GM23248 (cell line): ENCODE measurements at regions not wholly inside any gene's neighbourhood (a gene's known extent, or its start where the extent isn't known, plus 50 kb on each side); places are given as distances from the start of the nearest gene placed in this dataset.

Source experiments
- DNase-seq: peaks from one replicate; pipeline ENCODE4 v3.0.0-alpha.2; 2015
- H2AFZ ChIP-seq: fragments of 200-600 bp; sonication (generic); 2 replicates; pipeline ENCODE4 v1.6.1; 2016; ENCODE audit warnings: antibody characterized with exemption
- H3F3A ChIP-seq: fragments of 200-600 bp; sonication (generic); 2 replicates; pipeline ENCODE4 v1.6.1; 2016; ENCODE audit warnings: mild to moderate bottlenecking, antibody characterized with exemption, mixed run types; ENCODE audit not compliant: insufficient read depth
- H3K27ac ChIP-seq: fragments of 200-600 bp; sonication (generic); 2 replicates; pipeline ENCODE4 v1.5.1; 2016; ENCODE audit warnings: mild to moderate bottlenecking
- H3K27me3 ChIP-seq: fragments of 200-600 bp; sonication (generic); replicated peaks from 2 replicates; pipeline ENCODE4 v1.6.1; 2016; ENCODE audit warnings: mild to moderate bottlenecking; ENCODE audit not compliant: insufficient read depth
- H3K36me3 ChIP-seq: fragments of 200-600 bp; sonication (generic); 2 replicates; pipeline ENCODE4 v1.6.1; 2016; ENCODE audit warnings: low read depth, mild to moderate bottlenecking
- H3K4me1 ChIP-seq: fragments of 200-600 bp; sonication (generic); 2 replicates; pipeline ENCODE4 v1.6.1; 2016; ENCODE audit warnings: mild to moderate bottlenecking; ENCODE audit not compliant: insufficient read depth
- H3K4me2 ChIP-seq: fragments of 200-600 bp; sonication (generic); one replicate; pipeline ENCODE4 v1.6.1; 2016; ENCODE audit warnings: mild to moderate bottlenecking; ENCODE audit not compliant: unreplicated experiment
- H3K4me3 ChIP-seq: fragments of 200-600 bp; sonication (generic); 2 replicates; pipeline ENCODE4 v1.5.1; 2016; ENCODE audit warnings: mild to moderate bottlenecking
- H3K79me2 ChIP-seq: fragments of 200-600 bp; sonication (generic); 2 replicates; pipeline ENCODE4 v1.6.1; 2016; ENCODE audit warnings: mild to moderate bottlenecking; ENCODE audit not compliant: insufficient read depth
- H3K9ac ChIP-seq: fragments of 200-600 bp; sonication (generic); 2 replicates; pipeline ENCODE4 v1.6.1; 2016; ENCODE audit warnings: mild to moderate bottlenecking
- H3K9me2 ChIP-seq: fragments of 200-600 bp; sonication (generic); 2 replicates; pipeline ENCODE4 v1.6.1; 2016; ENCODE audit warnings: mixed run types, mild to moderate bottlenecking, moderate library complexity; ENCODE audit not compliant: insufficient read depth
- H3K9me3 ChIP-seq: fragments of 200-600 bp; sonication (generic); one replicate; pipeline ENCODE4 v1.6.1; 2017; ENCODE audit warnings: low read depth
- H4K20me1 ChIP-seq: fragments of 200-600 bp; sonication (generic); 2 replicates; pipeline ENCODE4 v1.6.0; 2016; ENCODE audit not compliant: insufficient read depth
- EZH2 ChIP-seq: fragments of 200-600 bp; sonication (generic); IDR thresholded peaks from 2 replicates; pipeline ENCODE4 v1.6.1; 2018; ENCODE audit warnings: antibody characterized with exemption, mild to moderate bottlenecking; ENCODE audit not compliant: insufficient read depth, poor library complexity, severe bottlenecking
- EZH2phosphoT487 ChIP-seq: fragments of 200-600 bp; sonication (generic); IDR thresholded peaks from 2 replicates; pipeline ENCODE4 v1.6.1; 2018; ENCODE audit warnings: antibody characterized with exemption, moderate library complexity, mild to moderate bottlenecking, low read depth; ENCODE audit not compliant: insufficient read depth
- WGBS, 2 experiments: methylation state at CpG; one replicate each; pipeline ENCODE4 v1.1.6; 2015 to 2017; ENCODE audit warnings: low lambda C conversion rate in 2 of 2, low coverage in 1 of 2; ENCODE audit errors: missing lambda C conversion rate in 2 of 2; 5-methylcytosine and 5-hydroxymethylcytosine counted together
- in situ Hi-C: fragments of 300-500 bp; cut with MboI; formaldehyde crosslinking; loops from 2 replicates; pipeline ENCODE4 v1.15.0; 2020

DNA sequence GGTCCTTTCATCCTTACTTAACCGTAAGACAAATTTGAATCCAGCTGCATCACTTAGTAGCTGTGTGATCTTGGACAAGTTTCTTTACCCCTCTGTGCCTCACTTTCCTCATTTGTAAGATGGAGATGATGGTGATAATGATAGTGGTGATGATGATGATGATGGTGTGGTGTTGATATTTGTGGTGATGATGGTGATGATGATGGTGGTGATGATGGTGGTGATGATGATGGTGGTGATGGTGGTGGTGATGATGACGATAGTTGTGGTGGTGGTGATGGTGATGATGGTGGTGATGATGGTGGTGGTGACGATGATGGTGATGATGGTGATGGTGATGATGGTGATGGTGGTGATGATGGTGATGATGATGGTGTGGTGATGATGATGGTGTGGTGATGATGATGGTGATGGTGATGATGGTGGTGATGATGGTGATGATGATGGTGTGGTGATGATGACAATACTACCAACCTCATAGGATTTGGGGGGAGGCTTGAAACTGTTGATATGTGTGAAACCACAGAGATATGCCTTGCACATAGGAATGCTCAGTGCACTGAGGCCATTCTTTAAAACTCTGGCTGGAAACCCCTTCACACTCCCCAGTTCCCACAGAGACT lies 233.2 kb downstream of the LY86 start:
- no peaks in the 10 kb centered on the region for H3K36me3 ChIP-seq
- H3K4me2 ChIP-seq = no peak overlapping the region
- H3K27me3 ChIP-seq = no peaks in the 10 kb centered on the region
- 51 to 64% methylated on average over 2 to 3 of the region's 3 CpGs for WGBS, 2 experiments
- TF ChIP-seq EZH2 (no peak), EZH2phosphoT487 (no peak)
- H4K20me1 ChIP-seq = no peaks in the 10 kb centered on the region
- no peaks in the 10 kb centered on the region for H3F3A ChIP-seq
- no peaks in the 10 kb centered on the region for H3K4me1 ChIP-seq
- H3K79me2 ChIP-seq = no peaks in the 10 kb centered on the region
- in situ Hi-C loops = no loop called here
- no peak for DNase-seq
- no peaks in the 10 kb centered on the region for H3K9me2 ChIP-seq
- no peak overlapping the region for H3K4me3 ChIP-seq
- H3K9ac ChIP-seq = no peak overlapping the region
- no peaks in the 10 kb centered on the region for H3K9me3 ChIP-seq
- no peak overlapping the region for H2AFZ ChIP-seq
- no peak overlapping the region for H3K27ac ChIP-seq

DNA sequence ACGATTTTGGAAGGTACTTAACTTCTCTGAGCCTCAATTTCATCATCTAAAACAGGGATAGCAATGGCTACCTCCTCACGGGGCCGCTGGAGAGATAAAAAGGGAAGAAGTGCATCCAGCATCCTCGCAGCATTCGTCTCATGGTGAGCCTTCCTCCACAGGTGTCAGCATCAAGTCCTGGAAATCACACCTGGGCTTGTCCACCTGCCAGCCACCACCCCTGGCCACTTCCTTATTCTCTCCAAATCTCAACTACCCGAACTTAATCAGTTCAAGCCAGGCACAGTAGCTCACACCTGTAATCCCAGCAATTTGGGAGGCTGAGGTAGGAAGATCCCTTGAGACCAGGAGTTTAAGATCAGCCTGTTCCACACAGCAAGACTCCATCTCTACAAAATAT lies 234.5 kb downstream of the LY86 start:
- no peaks in the 10 kb centered on the region for H3K27me3 ChIP-seq
- H3K9me3 ChIP-seq = no peaks in the 10 kb centered on the region
- H3K9ac ChIP-seq = no peak overlapping the region
- no peaks in the 10 kb centered on the region for H3F3A ChIP-seq
- WGBS, 2 experiments = 42 to 43% methylated on average over 6 of the region's 6 CpGs
- H3K79me2 ChIP-seq = no peaks in the 10 kb centered on the region
- H4K20me1 ChIP-seq = no peaks in the 10 kb centered on the region
- in situ Hi-C loops = no loop called here
- H3K4me1 ChIP-seq = no peaks in the 10 kb centered on the region
- no peak overlapping the region for H3K27ac ChIP-seq
- no peak overlapping the region for H2AFZ ChIP-seq
- TF ChIP-seq EZH2phosphoT487 (no peak), EZH2 (no peak)
- H3K9me2 ChIP-seq = no peaks in the 10 kb centered on the region
- H3K36me3 ChIP-seq = no peaks in the 10 kb centered on the region
- H3K4me3 ChIP-seq = no peak overlapping the region
- no peak for DNase-seq
- no peak overlapping the region for H3K4me2 ChIP-seq

DNA sequence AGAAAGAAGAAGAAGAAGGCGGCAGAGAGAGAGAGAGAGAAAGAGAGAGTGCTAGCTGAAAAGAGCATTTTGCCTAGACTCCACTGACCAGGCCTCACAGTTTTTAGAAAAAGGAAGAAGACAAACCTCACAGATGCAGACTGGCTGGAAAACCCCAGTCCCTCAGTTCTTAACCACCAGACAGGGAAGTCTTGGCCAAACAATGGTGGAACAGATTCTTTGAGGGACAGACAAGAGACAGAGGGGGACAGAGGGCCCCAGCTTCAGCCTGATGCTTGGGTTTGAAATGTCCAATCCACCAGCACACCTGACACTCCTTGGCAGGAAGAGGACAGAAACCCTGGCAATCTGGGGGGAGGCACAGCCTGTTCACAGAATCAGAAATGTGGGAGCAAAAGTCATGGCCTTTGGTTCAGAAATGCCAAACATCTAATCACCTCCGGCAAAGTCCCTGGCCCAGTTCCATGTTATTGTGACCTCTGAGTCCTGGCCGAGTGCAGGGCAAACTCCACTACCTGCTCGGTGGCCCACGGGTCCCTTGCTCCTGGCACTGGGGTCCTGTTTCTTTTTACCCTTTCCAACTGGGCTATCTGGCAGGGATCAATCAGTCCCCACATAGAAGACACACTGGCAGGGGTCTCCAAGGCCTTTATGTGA lies 235.2 kb downstream of the LY86 start:
- 68 to 76% methylated on average over 5 of the region's 5 CpGs for WGBS, 2 experiments
- Histone ChIP-seq H3F3A (no peaks in the 10 kb centered on the region), H3K4me2 (no peak overlapping the region), H3K9ac (no peak overlapping the region), H3K79me2 (no peaks in the 10 kb centered on the region), H3K9me3 (no peaks in the 10 kb centered on the region), H3K27me3 (no peaks in the 10 kb centered on the region), H2AFZ (no peak overlapping the region), H3K27ac (no peak overlapping the region), H3K36me3 (no peaks in the 10 kb centered on the region), H3K4me1 (no peaks in the 10 kb centered on the region), H3K9me2 (no peaks in the 10 kb centered on the region), H4K20me1 (no peaks in the 10 kb centered on the region), H3K4me3 (no peak overlapping the region)
- TF ChIP-seq EZH2phosphoT487 = no peak
- no peak for TF ChIP-seq EZH2
- in situ Hi-C loops = no loop called here
- no peak for DNase-seq

DNA sequence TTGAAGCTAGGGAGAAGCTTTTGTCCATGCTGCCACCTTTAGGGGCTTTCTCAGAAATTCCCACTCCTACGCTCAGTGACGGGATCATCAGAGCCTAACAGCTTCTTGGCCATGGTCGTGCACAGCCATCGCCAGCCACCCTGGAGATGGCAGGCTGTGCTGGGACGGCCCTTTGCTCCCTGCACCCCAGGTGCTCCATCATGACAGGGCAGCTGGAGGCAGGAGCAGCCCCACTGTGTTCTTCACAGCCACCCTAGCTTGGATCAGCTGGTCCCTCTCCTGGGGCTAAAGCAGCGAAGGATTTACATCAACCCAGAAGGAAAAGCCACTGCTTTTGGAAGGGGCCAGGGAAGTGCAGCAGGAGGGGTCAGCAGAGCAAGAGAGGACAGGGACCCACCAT lies 235.9 kb downstream of the LY86 start:
- Histone ChIP-seq H3K27ac (no peak overlapping the region), H3K4me2 (no peak overlapping the region), H3K79me2 (no peaks in the 10 kb centered on the region), H3K27me3 (no peaks in the 10 kb centered on the region), H3K9ac (no peak overlapping the region), H2AFZ (no peak overlapping the region), H3F3A (no peaks in the 10 kb centered on the region), H3K9me2 (no peaks in the 10 kb centered on the region), H3K36me3 (no peaks in the 10 kb centered on the region), H3K4me1 (no peaks in the 10 kb centered on the region), H3K9me3 (no peaks in the 10 kb centered on the region), H3K4me3 (no peak overlapping the region), H4K20me1 (no peaks in the 10 kb centered on the region)
- no peak for TF ChIP-seq EZH2
- TF ChIP-seq EZH2phosphoT487 = no peak
- DNase-seq = no peak
- WGBS, 2 experiments = 87% methylated on average over 6 of the region's 6 CpGs
- in situ Hi-C loops = no loop called here
